ENCODE measurements at regions not wholly inside any gene's neighbourhood (a gene's known extent, or its start where the extent isn't known, plus 50 kb on each side); places are given as distances from the start of the nearest gene placed in this dataset.

DNA sequence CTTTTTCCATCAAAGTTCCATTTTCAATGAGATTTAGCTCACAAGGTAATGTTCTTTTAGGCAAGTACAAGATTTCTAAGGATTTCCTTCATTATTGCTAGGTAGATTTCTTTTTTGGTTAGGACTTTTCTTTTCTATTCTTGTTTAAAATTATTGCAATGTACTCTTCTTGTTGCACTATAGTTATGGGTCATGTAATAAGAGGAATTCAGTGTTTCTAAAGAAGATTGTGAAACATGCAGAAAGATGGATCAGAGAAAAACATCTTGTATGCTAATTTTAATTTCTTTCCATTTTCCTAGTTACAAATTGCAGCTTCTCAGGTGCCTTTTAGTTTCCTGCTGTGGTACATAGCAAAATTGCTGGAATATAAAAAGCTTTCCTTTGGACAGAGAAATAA lies 56.1 kb downstream of the BTG1 start:
- Mint-ChIP-seq H3K9me3 (no peaks in the 10 kb centered on the region), H3K27ac (no peak overlapping the region), H3K36me3 (no peaks in the 10 kb centered on the region), H3K27me3 (no peaks in the 10 kb centered on the region), H3K4me3 (no peak overlapping the region), H3K4me1 (peaks cover 8% of the 10 kb centered on the region)
- ATAC-seq (ENCODE audit: low read depth) (no peak), DNase-seq (ENCODE audit: low spot score in 2 of 2) (no peak)

DNA sequence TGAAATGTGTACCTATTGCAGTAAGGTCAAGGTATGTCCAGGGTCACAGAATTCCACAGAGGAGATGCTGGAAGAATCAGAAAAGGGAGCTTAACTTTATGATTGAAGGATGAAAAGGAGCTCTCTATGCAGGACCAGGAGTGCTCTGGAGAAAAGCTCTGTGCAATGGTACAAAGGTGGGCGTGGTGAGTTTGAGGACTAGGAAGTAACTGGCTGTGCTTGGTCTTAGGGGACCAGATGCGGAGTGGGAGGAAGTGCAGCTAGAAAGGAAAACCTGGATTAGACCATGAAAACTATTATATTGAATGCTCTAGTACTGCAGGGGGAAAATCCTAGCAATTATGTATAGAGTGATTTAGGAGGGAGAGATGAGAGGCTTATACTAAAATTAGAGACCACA lies 56.8 kb downstream of the BTG1 start:
- Mint-ChIP-seq H3K36me3 (no peaks in the 10 kb centered on the region), H3K9me3 (no peaks in the 10 kb centered on the region), H3K4me3 (no peak overlapping the region), H3K27me3 (no peaks in the 10 kb centered on the region), H3K4me1 (peaks cover 7% of the 10 kb centered on the region), H3K27ac (no peak overlapping the region)
- DNase-seq (ENCODE audit: low spot score in 2 of 2): no peak
- ATAC-seq (ENCODE audit: low read depth): no peak

DNA sequence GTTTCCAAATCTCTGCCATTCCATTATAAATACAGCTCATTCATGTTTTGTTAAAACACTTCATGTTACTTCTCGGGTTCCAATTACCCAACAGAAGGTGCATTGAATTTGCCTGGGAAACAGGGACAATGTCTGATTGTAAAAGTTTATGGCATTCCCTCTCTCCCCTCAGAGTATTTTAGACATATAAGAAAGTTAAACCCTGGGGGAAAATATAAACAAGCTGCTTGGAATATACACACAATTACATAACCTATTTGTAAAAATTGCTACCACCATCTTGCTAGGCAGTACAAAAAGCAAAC lies 60.0 kb downstream of the BTG1 start:
- H3K9me3 Mint-ChIP-seq: no peaks in the 10 kb centered on the region
- DNase-seq (ENCODE audit: low spot score in 2 of 2) (no peak), ATAC-seq (ENCODE audit: low read depth) (no peak)
- peaks cover 9% of the 10 kb centered on the region for H3K4me1 Mint-ChIP-seq
- no peaks in the 10 kb centered on the region for H3K36me3 Mint-ChIP-seq
- H3K4me3 Mint-ChIP-seq: no peak overlapping the region
- no peak overlapping the region for H3K27ac Mint-ChIP-seq
- no peaks in the 10 kb centered on the region for H3K27me3 Mint-ChIP-seq

DNA sequence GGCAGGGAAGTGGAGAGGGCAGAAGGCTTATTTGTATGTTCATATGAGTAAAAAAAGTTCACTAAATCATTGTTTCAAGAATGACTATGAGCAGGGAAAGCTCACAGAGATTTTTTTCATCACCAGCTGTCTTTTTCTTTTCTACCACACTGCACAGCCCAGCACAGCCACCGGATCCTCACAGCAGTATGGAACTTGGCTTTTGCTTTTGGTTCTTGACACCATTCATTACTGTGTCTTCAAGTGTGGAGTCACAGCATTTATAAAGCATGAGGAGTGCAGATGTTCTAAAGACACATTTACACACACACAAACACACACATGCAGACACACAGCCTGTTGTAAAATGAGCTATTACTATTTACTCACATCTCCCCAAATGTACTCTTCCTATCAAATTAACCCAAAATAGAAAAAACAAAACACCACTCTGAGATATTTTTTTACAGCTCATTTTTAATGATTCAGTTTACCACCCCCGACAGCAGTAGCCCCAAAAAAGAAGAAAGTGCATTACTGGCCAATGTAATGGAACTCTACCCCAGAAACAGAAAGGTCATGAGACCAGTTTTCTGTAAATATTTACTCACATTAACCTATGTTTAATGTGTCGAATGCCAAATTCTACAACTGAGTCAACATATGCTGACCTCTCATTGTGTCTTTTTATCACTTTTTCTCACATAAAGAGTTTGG lies 60.5 kb downstream of the BTG1 start:
- no peaks in the 10 kb centered on the region for H3K9me3 Mint-ChIP-seq
- H3K4me1 Mint-ChIP-seq: peaks cover 14% of the 10 kb centered on the region
- DNase-seq (ENCODE audit: low spot score in 2 of 2) (no peak), ATAC-seq (ENCODE audit: low read depth) (no peak)
- no peak overlapping the region for H3K4me3 Mint-ChIP-seq
- H3K27me3 Mint-ChIP-seq: no peaks in the 10 kb centered on the region
- H3K36me3 Mint-ChIP-seq: no peaks in the 10 kb centered on the region
- peak overlapping the region; percentile 8 for H3K27ac Mint-ChIP-seq

DNA sequence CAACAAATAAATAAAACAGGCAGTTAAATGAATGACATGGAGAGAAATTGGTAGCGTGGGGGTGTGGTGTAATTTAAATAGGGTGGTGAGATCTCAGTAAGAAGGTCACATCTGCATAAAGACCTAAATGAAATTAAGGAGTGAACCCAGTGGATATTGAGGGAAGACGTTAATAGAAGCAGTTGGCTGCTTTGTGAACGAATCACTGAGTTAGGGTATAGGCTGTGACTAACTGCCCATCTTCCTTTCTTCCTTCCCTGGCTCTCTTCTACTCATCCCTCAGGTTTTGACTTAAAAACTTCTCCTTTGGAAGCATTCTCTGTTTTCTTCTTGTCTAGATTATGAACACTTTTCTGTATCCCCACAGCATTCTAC lies 64.7 kb downstream of the BTG1 start:
- ATAC-seq (ENCODE audit: low read depth) (no peak), DNase-seq (ENCODE audit: low spot score in 2 of 2) (no peak)
- H3K27ac Mint-ChIP-seq: no peak overlapping the region
- H3K36me3 Mint-ChIP-seq: no peaks in the 10 kb centered on the region
- H3K4me3 Mint-ChIP-seq: no peak overlapping the region
- no peaks in the 10 kb centered on the region for H3K9me3 Mint-ChIP-seq
- H3K27me3 Mint-ChIP-seq: no peaks in the 10 kb centered on the region
- H3K4me1 Mint-ChIP-seq: peaks cover 24% of the 10 kb centered on the region

GRCh38 chr12:92079054-92079385 lies 66.6 kb downstream of the BTG1 start:
- Mint-ChIP-seq H3K36me3 (no peaks in the 10 kb centered on the region), H3K4me3 (no peak overlapping the region), H3K27me3 (no peaks in the 10 kb centered on the region), H3K4me1 (peaks cover 32% of the 10 kb centered on the region), H3K9me3 (no peaks in the 10 kb centered on the region), H3K27ac (no peak overlapping the region)
- DNase-seq (ENCODE audit: low spot score in 2 of 2): no peak
- ATAC-seq (ENCODE audit: low read depth): no peak

GRCh38 chr12:92078167-92079053 lies 67.2 kb downstream of the BTG1 start:
- DNase-seq (ENCODE audit: low spot score in 2 of 2): no peak
- no peak overlapping the region for H3K4me3 Mint-ChIP-seq
- H3K4me1 Mint-ChIP-seq: peaks cover 32% of the 10 kb centered on the region
- no peak for ATAC-seq (ENCODE audit: low read depth)
- no peaks in the 10 kb centered on the region for H3K27me3 Mint-ChIP-seq
- H3K9me3 Mint-ChIP-seq: no peaks in the 10 kb centered on the region
- no peaks in the 10 kb centered on the region for H3K36me3 Mint-ChIP-seq
- H3K27ac Mint-ChIP-seq: peak overlapping the region; percentile 11

DNA sequence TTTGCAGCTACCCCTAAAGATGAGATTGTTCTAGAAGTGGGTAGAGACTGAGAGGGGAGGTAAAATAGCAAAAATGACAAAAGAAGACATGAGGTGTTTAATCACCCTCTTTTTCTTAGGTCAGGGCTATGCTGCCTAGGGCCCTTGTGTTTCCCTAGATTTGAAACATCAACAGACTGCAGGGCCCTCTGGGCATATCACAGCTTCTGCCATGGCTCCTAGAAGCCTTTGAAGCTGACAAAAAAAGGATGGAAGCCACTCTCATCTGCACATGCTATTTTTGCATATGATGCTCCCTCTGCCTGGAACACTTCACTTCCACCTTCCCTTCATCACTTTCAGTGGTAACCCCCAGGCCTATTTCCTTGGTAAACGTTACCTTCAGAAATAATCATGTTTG lies 68.1 kb downstream of the BTG1 start:
- peak overlapping the region; percentile 11 for H3K27ac Mint-ChIP-seq
- H3K4me1 Mint-ChIP-seq: peaks cover 32% of the 10 kb centered on the region
- no peaks in the 10 kb centered on the region for H3K9me3 Mint-ChIP-seq
- no peaks in the 10 kb centered on the region for H3K27me3 Mint-ChIP-seq
- ATAC-seq (ENCODE audit: low read depth) (no peak), DNase-seq (ENCODE audit: low spot score in 2 of 2) (no peak)
- no peak overlapping the region for H3K4me3 Mint-ChIP-seq
- H3K36me3 Mint-ChIP-seq: no peaks in the 10 kb centered on the region

GRCh38 chr12:92076101-92076500 lies 69.5 kb downstream of the BTG1 start:
- no peak for ATAC-seq (ENCODE audit: low read depth)
- H3K27ac Mint-ChIP-seq: no peak overlapping the region
- no peaks in the 10 kb centered on the region for H3K9me3 Mint-ChIP-seq

DNA sequence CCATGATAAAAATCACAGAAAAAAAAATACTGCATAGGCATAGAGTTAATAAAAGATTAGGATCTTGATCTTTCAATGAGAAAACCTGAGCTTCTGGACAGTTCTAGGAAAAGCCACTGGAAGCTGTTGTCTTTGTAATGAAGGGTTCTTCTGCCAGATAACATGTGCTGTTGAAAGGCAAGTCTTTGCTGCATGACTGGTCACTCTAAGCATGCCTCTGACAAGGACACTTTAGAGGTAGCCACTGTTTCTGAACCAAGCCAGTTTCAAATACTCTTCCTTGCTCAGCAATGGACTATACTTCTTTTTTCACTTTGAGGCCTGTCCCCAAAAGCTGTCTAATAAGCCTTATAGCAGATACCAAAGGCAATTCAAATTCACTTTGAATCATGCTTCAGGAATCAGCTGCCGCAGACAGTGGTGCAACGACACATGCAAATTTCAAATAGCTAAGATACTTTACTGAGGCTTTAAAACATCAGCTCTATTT lies 70.2 kb downstream of the BTG1 start:
- Mint-ChIP-seq H3K27me3 (no peaks in the 10 kb centered on the region), H3K9me3 (no peaks in the 10 kb centered on the region), H3K4me1 (peaks cover 28% of the 10 kb centered on the region), H3K4me3 (no peak overlapping the region), H3K36me3 (no peaks in the 10 kb centered on the region), H3K27ac (peak overlapping the region; percentile 26)
- ATAC-seq (ENCODE audit: low read depth) (no peak), DNase-seq (ENCODE audit: low spot score in 2 of 2) (no peak)

More at GRCh38 chr12:92076101-92076500, 69.5 kb downstream of the BTG1 start:
- Mint-ChIP-seq H3K36me3 (no peaks in the 10 kb centered on the region), H3K4me1 (peaks cover 32% of the 10 kb centered on the region), H3K4me3 (no peak overlapping the region), H3K27me3 (no peaks in the 10 kb centered on the region)
- DNase-seq (ENCODE audit: low spot score in 2 of 2): no peak

DNA sequence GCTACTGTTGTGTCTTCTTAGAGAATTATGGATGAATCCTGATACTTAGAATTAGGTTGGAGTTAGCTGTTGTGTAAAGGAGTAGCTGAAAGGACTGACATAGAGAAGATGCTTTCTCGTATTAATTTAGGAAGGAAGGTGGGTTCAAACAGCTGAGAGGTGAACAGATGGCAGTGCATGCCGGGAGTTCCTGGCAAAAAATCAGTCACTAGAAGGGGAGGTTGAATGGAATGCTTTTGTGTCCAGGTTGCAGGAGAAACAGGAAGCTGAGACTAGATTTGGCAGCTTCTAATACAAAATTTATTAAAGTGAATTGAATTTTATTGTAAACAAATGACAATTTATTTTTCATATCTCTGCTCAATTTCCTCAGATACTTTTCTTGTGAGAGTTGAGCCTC lies 70.8 kb downstream of the BTG1 start:
- Mint-ChIP-seq H3K27me3 (no peaks in the 10 kb centered on the region), H3K9me3 (no peaks in the 10 kb centered on the region), H3K4me1 (peaks cover 25% of the 10 kb centered on the region), H3K36me3 (no peaks in the 10 kb centered on the region), H3K27ac (no peak overlapping the region), H3K4me3 (no peak overlapping the region)
- ATAC-seq (ENCODE audit: low read depth) (no peak), DNase-seq (ENCODE audit: low spot score in 2 of 2) (no peak)

DNA sequence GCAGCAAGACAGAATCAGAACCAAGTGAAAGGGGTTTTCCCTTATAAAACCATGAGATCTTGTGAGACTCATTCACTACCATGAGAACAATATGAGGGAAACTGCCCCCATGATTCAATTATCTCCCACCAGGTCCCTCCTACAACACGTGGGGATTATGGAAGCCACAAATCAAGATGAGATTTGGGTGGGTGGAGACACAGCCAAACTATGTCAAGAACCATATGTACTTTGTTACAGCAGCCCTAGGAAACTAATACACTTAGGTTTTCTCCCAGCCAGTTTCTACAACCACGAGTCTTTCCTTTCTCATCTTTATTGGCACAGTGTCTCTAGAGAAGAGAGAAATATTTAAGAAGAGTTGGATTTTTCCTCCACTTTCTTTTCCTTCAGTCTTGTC lies 72.6 kb downstream of the BTG1 start:
- Mint-ChIP-seq H3K36me3 (no peaks in the 10 kb centered on the region), H3K4me1 (peaks cover 24% of the 10 kb centered on the region), H3K27ac (no peak overlapping the region), H3K27me3 (no peaks in the 10 kb centered on the region), H3K9me3 (no peaks in the 10 kb centered on the region), H3K4me3 (no peak overlapping the region)
- ATAC-seq (ENCODE audit: low read depth) (no peak), DNase-seq (ENCODE audit: low spot score in 2 of 2) (no peak)

- H3K36me3 Mint-ChIP-seq: no peaks in the 10 kb centered on the region
- no peaks in the 10 kb centered on the region for H3K9me3 Mint-ChIP-seq
- peaks cover 19% of the 10 kb centered on the region for H3K4me1 Mint-ChIP-seq
- no peak overlapping the region for H3K4me3 Mint-ChIP-seq
- DNase-seq (ENCODE audit: low spot score in 2 of 2): no peak
- ATAC-seq (ENCODE audit: low read depth): no peak
- no peaks in the 10 kb centered on the region for H3K27me3 Mint-ChIP-seq
- H3K27ac Mint-ChIP-seq: no peak overlapping the region
Observed at GRCh38 chr12:92072112-92072511, 73.5 kb downstream of the BTG1 start.

DNA sequence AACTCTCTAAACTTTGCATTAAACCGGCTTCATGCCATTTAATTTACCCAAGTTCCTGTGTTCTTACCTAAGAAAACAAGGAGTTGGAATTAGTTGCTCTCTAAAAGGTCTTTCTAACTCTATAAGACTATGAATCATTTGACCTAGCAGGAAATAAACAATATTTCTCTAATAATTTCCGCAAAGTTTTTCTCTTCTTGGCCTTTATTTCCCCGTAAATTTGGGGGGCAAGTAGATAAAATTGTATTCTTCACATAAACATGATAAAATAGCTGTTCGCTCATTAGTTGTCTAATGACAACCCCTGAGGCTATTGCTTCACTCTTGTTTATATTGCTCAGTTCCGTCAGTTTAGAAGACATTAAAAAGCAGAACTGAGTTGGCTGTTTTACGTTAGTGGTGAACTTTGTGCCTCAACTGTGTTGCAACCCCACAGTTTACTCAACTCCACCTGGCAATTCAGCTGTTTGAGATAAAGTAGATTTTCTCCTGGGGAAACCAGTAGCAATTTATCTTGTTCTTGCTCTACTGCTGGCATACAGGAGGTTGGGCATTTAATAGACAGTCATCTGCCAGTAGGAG lies 74.7 kb downstream of the BTG1 start:
- H3K4me3 Mint-ChIP-seq: no peak overlapping the region
- H3K27me3 Mint-ChIP-seq: no peaks in the 10 kb centered on the region
- H3K4me1 Mint-ChIP-seq: peaks cover 12% of the 10 kb centered on the region
- DNase-seq (ENCODE audit: low spot score in 2 of 2): no peak
- no peak overlapping the region for H3K27ac Mint-ChIP-seq
- no peaks in the 10 kb centered on the region for H3K36me3 Mint-ChIP-seq
- ATAC-seq (ENCODE audit: low read depth): no peak
- H3K9me3 Mint-ChIP-seq: no peaks in the 10 kb centered on the region
